ENCODE measurements at regions not wholly inside any gene's neighbourhood (a gene's known extent, or its start where the extent isn't known, plus 50 kb on each side); places are given as distances from the start of the nearest gene placed in this dataset.

DNA sequence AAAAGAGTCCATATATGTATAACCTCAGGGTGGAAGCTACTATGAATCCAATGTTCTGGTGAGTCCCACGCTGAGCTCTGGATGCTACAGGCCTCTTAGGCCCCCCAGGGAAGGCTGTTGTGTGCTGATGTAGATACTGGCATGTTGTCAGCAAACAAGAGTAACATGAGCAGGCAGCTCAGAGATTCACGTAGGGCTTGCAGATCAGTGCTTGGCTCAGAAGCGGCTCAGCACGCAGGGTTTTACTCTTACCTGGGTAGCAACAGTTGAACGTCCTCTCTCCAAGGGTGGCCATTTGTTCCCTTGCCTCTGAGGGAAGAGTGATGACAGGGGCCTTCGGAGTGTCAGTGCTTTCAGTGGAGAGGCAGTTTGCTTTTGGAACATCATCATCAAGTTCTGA is 93.4 kb downstream of the ZFP64 start:
- Mint-ChIP-seq H3K4me3 (ENCODE audit: unreplicated experiment) (no peak overlapping the region), H3K4me1 (ENCODE audit: low read depth, unreplicated experiment) (peaks cover 1% of the 10 kb centered on the region), H3K27ac (ENCODE audit: unreplicated experiment) (no peak overlapping the region), H3K36me3 (ENCODE audit: unreplicated experiment) (no peaks in the 10 kb centered on the region), H3K27me3 (ENCODE audit: unreplicated experiment) (peaks cover 6% of the 10 kb centered on the region), H3K9me3 (ENCODE audit: unreplicated experiment) (no peaks in the 10 kb centered on the region)
- TF ChIP-seq, protein P1, sequence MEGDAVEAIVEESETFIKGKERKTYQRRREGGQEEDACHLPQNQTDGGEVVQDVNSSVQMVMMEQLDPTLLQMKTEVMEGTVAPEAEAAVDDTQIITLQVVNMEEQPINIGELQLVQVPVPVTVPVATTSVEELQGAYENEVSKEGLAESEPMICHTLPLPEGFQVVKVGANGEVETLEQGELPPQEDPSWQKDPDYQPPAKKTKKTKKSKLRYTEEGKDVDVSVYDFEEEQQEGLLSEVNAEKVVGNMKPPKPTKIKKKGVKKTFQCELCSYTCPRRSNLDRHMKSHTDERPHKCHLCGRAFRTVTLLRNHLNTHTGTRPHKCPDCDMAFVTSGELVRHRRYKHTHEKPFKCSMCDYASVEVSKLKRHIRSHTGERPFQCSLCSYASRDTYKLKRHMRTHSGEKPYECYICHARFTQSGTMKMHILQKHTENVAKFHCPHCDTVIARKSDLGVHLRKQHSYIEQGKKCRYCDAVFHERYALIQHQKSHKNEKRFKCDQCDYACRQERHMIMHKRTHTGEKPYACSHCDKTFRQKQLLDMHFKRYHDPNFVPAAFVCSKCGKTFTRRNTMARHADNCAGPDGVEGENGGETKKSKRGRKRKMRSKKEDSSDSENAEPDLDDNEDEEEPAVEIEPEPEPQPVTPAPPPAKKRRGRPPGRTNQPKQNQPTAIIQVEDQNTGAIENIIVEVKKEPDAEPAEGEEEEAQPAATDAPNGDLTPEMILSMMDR (IDR thresholded peaks at IDR 0.05; ENCODE audit: partially characterized antibody, unreplicated experiment): no peak
- no peak for DNase-seq

DNA sequence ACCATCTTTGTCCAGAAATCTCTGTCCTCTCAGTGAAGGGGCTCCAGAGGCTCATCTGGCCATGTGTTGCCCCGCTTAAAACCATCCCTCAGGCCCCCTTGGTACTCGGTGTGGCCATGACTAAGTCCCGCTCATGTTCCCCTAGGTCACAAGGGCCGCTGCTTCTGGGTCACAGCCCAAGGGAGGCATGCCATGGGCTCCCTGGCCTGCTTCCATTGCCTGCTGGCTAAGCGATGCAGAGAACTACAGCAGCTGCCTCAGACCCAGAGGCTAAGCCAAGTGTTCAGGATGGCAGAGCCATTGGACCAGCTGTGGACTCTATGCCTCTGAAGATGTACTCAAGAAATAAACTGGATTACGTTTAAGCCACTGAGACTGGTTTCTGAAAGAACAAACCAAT is 95.5 kb downstream of the ZFP64 start:
- H3K27ac Mint-ChIP-seq (ENCODE audit: unreplicated experiment): no peak overlapping the region
- DNase-seq: no peak
- H3K9me3 Mint-ChIP-seq (ENCODE audit: unreplicated experiment): no peaks in the 10 kb centered on the region
- H3K27me3 Mint-ChIP-seq (ENCODE audit: unreplicated experiment): peaks cover 4% of the 10 kb centered on the region
- TF ChIP-seq, protein P1 (IDR thresholded peaks at IDR 0.05; ENCODE audit: partially characterized antibody, unreplicated experiment): no peak
- no peaks in the 10 kb centered on the region for H3K36me3 Mint-ChIP-seq (ENCODE audit: unreplicated experiment)
- peaks cover 1% of the 10 kb centered on the region for H3K4me1 Mint-ChIP-seq (ENCODE audit: low read depth, unreplicated experiment)
- no peak overlapping the region for H3K4me3 Mint-ChIP-seq (ENCODE audit: unreplicated experiment)

DNA sequence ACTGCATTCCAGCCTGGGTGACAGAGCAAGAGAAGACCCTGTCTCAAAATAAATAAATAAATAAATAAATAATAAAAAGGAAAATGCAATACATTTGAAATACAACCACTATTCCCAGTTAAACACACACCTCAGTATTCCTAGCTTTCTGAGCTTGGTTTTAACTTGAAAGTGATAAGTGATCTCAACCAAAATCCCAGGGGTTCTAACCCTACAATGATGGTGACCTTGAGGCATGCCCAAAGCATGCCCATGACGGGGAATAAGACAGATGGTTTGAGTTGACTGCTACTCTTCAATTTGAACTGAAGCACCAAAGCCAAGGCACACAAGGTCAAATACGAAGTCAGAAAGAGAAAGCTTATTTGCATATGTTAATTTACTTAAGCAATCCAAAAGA is 96.9 kb downstream of the ZFP64 start:
- H3K27ac Mint-ChIP-seq (ENCODE audit: unreplicated experiment): no peak overlapping the region
- DNase-seq: no peak
- H3K9me3 Mint-ChIP-seq (ENCODE audit: unreplicated experiment): no peaks in the 10 kb centered on the region
- H3K36me3 Mint-ChIP-seq (ENCODE audit: unreplicated experiment): no peaks in the 10 kb centered on the region
- TF ChIP-seq, protein P1 (IDR thresholded peaks at IDR 0.05; ENCODE audit: partially characterized antibody, unreplicated experiment): no peak
- H3K27me3 Mint-ChIP-seq (ENCODE audit: unreplicated experiment): peaks cover 4% of the 10 kb centered on the region
- H3K4me1 Mint-ChIP-seq (ENCODE audit: low read depth, unreplicated experiment): peaks cover 1% of the 10 kb centered on the region
- H3K4me3 Mint-ChIP-seq (ENCODE audit: unreplicated experiment): no peak overlapping the region

DNA sequence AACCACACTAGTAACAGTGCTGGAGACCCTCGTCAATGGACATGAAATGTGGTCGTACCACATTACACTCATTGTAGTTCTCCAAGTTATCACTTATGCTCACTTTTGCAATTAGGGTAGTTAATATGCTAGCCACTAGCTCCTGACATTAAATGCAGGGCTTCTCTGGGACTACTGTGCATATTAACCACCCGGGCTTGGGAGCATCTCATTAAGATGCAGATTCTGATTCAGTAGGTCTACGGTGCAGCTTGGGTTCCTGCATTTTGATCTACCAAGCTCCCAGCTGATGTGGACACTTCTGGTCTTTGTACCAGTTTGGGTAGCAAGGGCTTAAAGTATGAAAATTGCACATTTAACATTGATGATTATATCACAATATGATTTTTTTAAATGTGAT is 98.0 kb downstream of the ZFP64 start:
- Mint-ChIP-seq H3K36me3 (ENCODE audit: unreplicated experiment) (no peaks in the 10 kb centered on the region), H3K27ac (ENCODE audit: unreplicated experiment) (no peak overlapping the region), H3K9me3 (ENCODE audit: unreplicated experiment) (no peaks in the 10 kb centered on the region), H3K4me3 (ENCODE audit: unreplicated experiment) (no peak overlapping the region), H3K27me3 (ENCODE audit: unreplicated experiment) (peaks cover 4% of the 10 kb centered on the region), H3K4me1 (ENCODE audit: low read depth, unreplicated experiment) (peaks cover 1% of the 10 kb centered on the region)
- DNase-seq: no peak
- TF ChIP-seq, protein P1 (IDR thresholded peaks at IDR 0.05; ENCODE audit: partially characterized antibody, unreplicated experiment): no peak

- no peaks in the 10 kb centered on the region for H3K27me3 Mint-ChIP-seq (ENCODE audit: unreplicated experiment)
- H3K36me3 Mint-ChIP-seq (ENCODE audit: unreplicated experiment): peaks cover 16% of the 10 kb centered on the region
- H3K4me1 Mint-ChIP-seq (ENCODE audit: low read depth, unreplicated experiment): peaks cover under 1% of the 10 kb centered on the region
- H3K9me3 Mint-ChIP-seq (ENCODE audit: unreplicated experiment): peaks cover 3% of the 10 kb centered on the region
- TF ChIP-seq, protein P1 (IDR thresholded peaks at IDR 0.05; ENCODE audit: partially characterized antibody, unreplicated experiment): no peak
- H3K27ac Mint-ChIP-seq (ENCODE audit: unreplicated experiment): no peak overlapping the region
- no peak for DNase-seq
- H3K4me3 Mint-ChIP-seq (ENCODE audit: unreplicated experiment): no peak overlapping the region
Measured at GRCh38 chr20:52090035-52090434, 101.5 kb downstream of the ZFP64 start.

Data from glutamatergic neuron (in vitro differentiated cells).